NCI-H82 treated with DMSO at 0.1 percent for 48 hours (cell line): ENCODE measurements at regions not wholly inside any gene's neighbourhood (a gene's known extent, or its start where the extent isn't known, plus 50 kb on each side); places are given as distances from the start of the nearest gene placed in this dataset.

ENCODE experiments used
- DNase-seq: peaks from one replicate; lab custom pipeline; 2025; ENCODE audit not compliant: unreplicated experiment; lab: John Stamatoyannopoulos, UW

DNA sequence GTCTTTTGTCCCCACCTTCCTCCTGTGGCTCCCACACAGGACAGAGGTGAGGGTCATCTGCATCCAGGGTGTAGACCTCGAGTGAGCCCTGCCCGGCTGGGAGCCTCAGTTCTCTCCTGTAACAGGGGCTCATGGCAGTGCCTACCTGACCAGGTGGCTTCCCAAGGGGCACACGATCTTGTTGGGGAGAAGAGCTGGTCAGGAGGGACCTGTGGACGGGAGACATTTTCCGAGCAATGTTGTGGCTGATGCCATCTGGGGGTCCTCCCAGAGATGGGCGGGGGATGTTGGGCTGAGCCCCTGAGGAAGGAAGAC is 51.9 kb downstream of the CEBPB start:
- no peak for DNase-seq

DNA sequence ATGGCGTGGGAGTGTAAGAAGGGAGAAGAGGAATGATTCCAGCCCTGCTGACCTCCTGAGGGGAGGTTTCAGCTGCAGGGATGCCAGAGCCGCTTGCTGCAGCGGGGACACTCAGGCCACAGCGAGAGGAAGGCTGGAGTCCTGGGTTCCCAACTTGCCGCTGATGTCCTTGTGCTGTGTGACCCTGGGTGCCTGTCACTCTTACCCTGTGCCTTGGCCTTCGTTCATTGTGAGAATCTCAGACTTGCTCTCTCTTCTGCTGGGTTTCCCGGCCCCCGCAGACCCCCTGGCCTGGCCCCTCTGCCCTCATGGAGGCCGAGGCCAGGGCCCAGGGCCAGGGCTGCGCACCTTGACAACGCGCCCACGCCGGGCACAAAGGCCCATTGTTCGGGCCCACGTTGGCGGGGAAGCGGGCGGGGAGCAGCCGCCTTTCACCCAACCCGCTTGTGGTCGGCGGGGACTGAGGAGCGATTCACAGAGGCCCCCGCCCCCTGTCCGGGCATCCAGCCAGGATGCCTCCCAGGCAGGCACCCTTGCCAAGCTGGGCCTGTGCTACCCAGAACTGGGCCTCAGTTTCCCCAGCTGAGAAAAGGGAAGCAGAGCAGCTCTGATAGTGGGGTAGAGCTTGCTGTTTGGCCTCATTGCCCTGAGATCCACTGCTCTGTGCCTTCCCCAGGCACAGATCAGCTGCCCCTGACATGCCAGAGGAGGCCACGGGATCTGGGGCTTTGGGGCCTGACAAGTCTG is 52.4 kb downstream of the CEBPB start:
- DNase-seq: no peak

DNA sequence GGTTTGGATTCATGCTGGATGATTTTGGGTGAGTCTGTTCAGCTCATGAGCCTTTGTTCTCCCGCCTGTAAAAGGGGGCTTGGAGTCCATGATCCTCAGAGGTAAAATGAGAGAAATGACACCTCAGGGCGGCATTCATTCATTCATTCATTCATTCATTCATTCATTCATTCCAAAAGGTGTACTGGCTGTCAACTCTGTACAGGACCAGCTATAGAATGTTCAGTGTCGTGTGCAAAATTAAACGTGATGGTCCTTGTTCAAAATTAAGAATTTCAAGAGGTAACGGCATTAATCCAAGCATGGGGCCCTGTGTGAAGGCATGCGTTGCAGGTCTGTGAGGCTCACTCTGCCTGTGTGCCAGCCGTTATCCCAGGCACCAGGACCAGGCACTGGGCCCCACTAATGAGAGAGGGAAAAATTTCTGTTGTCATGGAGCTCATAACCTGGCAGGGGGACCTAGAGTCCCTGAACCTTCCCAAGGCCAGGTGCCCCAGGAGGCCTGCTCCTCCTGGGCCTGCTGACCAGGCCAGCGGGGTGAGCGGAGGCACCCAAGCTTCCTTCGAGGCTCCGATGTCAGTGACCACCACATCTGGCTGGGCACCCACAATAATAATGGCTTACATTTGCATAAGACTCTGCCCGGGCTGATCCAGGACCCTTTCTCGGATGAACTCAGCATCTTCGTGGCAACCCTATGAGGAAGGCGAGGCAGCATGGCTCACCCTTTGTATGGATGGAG is 53.2 kb downstream of the CEBPB start:
- no peak for DNase-seq

DNA sequence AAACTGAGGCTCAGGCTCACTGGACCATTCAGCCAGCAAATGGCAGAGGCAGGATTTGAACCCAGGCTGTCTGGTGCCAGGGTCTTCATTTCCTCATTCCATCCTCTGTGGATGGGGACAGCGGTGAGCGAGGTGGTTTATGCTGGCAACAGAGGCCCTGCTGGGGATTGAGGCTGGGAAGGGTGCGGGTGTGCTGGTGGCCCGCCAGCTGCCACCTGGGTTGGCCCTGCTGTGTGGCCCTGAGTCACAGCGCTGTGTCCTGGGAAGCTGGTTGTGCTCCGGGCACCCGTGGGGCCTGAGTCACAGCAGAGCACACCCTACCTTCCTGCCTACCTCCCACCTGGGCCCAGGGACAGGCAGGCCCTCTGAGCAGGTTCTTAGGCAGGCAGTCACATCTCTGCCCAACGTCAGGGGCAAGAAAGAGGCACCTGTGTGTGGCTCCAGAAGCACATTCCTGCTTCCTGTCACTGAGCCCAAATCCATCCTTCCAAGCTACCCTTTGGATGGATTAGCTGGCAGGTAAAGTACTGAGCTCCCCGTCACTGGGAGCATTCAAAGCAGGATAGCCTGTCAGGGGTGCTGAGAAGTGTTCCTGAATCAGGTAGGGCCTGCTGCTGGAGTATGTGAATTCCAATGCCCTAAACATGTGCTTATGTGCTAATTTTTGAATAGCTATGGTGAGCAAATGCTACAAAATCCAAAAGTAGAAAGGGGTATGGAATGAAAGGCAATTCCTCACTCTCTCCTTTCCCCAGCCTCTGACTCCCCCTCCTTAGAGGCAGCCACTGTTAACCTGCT is 53.9 kb downstream of the CEBPB start:
- DNase-seq: no peak

DNA sequence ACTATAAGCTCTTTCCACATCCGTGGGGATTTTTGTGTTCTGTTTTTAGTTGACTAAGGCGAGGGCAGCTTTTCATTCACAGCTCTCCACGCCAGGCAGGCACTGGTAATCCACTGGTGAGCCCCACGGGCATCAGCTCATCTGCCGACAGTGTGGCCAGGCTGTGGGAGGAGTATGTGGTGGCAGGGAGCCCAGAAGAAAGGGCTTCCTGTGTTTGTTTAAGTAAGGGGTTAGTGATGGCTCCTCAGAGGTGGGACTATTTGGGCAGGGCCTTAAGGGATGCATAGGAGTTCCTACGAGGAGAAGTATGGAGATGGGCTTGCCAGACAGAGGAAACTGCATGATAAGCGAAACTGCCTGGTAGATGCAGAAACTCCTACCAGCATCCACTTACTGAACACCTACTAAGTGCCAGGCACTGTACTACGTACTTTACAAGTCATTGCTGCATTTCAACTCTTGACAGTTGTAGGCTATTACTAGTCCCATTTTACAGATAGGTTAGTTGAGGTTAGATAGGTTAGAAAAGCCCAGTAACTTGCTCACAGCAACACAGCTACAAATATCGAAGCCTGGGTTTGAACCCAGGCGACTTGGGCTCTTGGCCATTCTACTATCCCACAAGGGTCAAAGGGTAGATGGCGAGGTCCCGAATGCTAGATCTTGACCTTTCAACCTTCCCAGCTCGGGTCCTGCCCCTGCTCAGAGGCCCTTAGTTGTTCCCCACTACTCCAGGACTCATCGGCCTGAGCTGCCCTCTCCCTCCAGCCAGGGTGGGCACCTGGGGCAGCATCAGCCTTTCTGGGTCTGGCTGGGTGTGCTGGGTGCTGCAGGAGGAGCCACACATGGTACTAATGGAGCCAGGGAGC is 55.1 kb downstream of the CEBPB start:
- no peak for DNase-seq

- DNase-seq: no peak
Observed at GRCh38 chr20:50246367-50247195, 56.0 kb downstream of the CEBPB start.

GRCh38 chr20:50247196-50248094 is 56.8 kb downstream of the CEBPB start:
- DNase-seq: no peak

- DNase-seq: no peak
Observed at GRCh38 chr20:50248104-50248641, 57.5 kb downstream of the CEBPB start.

GRCh38 chr20:50249447-50250388 is 59.1 kb downstream of the CEBPB start:
- DNase-seq: no peak

DNA sequence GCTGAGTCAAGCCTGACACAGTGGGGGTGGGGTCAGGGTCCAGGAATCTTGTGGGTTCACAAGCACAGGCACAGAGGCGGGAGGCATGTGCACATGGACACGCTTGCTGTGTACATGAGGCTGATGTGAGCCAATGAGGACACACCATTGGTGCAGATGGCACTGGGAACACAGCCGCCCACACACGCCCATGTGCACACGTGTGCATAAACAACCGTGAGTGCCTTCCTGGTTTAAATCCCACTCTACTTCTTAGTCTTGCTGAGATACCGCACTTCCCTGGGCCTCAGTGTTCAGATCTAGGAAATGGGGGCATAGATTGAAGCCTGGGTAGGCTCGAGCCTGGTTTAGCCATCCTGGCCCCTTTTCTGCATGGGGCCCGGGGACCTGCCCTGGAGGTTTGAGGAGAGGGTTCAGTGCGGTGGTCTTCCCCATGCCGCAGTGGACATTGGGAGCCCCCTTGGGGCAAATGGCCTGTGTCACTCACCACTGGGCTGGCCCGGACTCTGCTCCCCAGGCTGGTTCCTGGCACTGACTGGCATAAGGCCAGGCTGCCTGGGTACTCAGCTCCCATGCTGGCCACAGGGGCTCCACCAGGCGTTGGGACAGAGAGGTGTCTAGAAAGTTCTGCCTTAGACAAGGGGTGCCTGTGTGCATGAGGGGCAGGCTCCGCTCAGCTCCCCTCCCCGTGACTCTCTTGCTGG is 60.2 kb downstream of the CEBPB start:
- no peak for DNase-seq

- no peak for DNase-seq
Observed at GRCh38 chr20:50251383-50251748, 60.7 kb downstream of the CEBPB start.

- no peak for DNase-seq
Observed at GRCh38 chr20:50251992-50252511, 61.4 kb downstream of the CEBPB start.

- no peak for DNase-seq
Observed at GRCh38 chr20:50252701-50253100, 62.1 kb downstream of the CEBPB start.

DNA sequence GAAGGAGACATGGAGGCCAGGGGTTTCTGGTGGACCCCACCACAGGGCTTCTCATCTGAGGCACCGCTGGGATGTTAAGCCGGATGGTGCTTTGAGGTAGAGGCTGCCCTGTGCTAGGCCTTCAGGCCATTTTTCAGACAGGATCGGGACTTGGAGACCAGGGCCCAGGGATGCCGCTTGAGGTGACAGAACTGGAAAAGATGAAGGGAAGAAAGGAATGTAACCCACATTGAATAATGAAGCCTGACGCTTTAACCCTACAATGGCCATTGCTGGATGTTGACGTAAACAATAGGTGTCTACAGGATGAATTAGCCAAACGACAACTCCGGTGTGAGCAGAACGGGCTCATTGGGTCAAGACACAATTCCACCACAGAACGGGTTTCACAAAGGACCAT is 62.5 kb downstream of the CEBPB start:
- DNase-seq: no peak

GRCh38 chr20:50254466-50255079 is 63.9 kb downstream of the CEBPB start:
- no peak for DNase-seq

DNA sequence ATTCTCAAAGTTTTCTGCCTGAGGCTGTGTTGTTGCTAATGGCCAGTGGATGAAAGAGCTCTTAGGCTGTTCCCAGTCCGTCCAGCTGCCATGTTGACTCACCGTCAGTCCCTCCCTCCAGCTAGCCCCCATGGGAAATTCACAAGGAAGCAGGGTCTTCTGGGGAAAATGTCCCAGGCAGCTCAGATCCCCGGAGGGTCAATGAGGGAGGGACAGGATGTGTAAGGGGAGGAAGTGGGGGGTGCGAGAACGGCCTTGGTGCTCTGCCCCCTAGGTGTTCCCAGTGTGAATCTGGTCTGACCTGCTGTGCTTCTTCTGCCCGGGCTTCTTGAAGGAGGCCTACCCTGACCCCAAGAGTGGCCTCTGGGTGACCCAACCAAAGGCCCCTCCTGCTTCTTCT is 65.9 kb downstream of the CEBPB start:
- DNase-seq: no peak

- DNase-seq: no peak
Observed at GRCh38 chr20:50257860-50258259, 67.2 kb downstream of the CEBPB start.
